Thyroid gland (tissue), 4 donors: ENCODE measurements at regions not wholly inside any gene's neighbourhood (a gene's known extent, or its start where the extent isn't known, plus 50 kb on each side); places are given as distances from the start of the nearest gene placed in this dataset.

ENCODE experiments used
- CTCF ChIP-seq, 6 experiments: fragments of 200-600 bp in 3 of 6; fragments of 450-650 bp in 3 of 6; sonication (generic) in 3 of 6; IDR thresholded peaks; one replicate each; pipeline ENCODE4 v1.5.1; 2016 to 2019; ENCODE audit warnings: antibody characterized with exemption in 6 of 6, mild to moderate bottlenecking in 2 of 6, inconsistent platforms in 1 of 6, moderate library complexity in 1 of 6
- POLR2A ChIP-seq, 2 donors: fragments of 450-650 bp; IDR thresholded peaks; one replicate each; pipeline ENCODE4 v1.6.1; 2017; ENCODE audit warnings: antibody characterized with exemption in 2 of 2, mild to moderate bottlenecking in 2 of 2, moderate library complexity in 1 of 2

- no peak for TF ChIP-seq CTCF (IDR thresholded peaks at IDR 0.05)
- TF ChIP-seq POLR2A (IDR thresholded peaks at IDR 0.05), result no peak
These were observed 831.7 kb upstream of the LRRTM1 start for GRCh38 chr2:81136296-81136695.
